Panc1 (cell line): ENCODE measurements at regions not wholly inside any gene's neighbourhood (a gene's known extent, or its start where the extent isn't known, plus 50 kb on each side); places are given as distances from the start of the nearest gene placed in this dataset.

Experiments used
- ATAC-seq: fragments of 200-7000 bp; cut with Tn5 transposase; 2 replicates; pipeline ENCODE4 v1.9.1; 2020; ENCODE audit warnings: mild to moderate bottlenecking, moderate library complexity
- BruUV-seq: library from RNA; stranded (reverse); fragments of 400-500 nt; replicated peaks from 2 replicates; lab custom pipeline; 2021; lab: Mats Ljungman, UMichigan
- CTCF ChIA-PET: fragments of 300-600 bp; sonication (Branson Sonifier 250); formaldehyde crosslinking; loops from one replicate; lab custom pipeline; 2022; ENCODE audit warnings: antibody characterized with exemption; lab: Charles Lee
- POLR2A ChIA-PET: fragments of 300-600 bp; sonication (Branson Sonifier 250); formaldehyde crosslinking; loops from one replicate; lab custom pipeline; 2022; ENCODE audit warnings: antibody characterized with exemption; lab: Charles Lee
- DNase-seq: peaks from one replicate; pipeline ENCODE4 v3.0.0-alpha.2; 2010; ENCODE audit warnings: low read depth, low spot score
- H3K27ac ChIP-seq: 2 replicates; pipeline ENCODE4 v1.5.1; 2011; ENCODE audit warnings: mild to moderate bottlenecking, low read length, inconsistent platforms
- H3K27me3 ChIP-seq: fragments of 200-500 bp; sonication (Bioruptor generic); 2 replicates; pipeline ENCODE4 v1.6.0; 2014; ENCODE audit warnings: low read length, inconsistent platforms; ENCODE audit not compliant: control insufficient read depth, insufficient read depth
- H3K36me3 ChIP-seq: fragments of 200-500 bp; sonication (Bioruptor generic); 2 replicates; pipeline ENCODE4 v1.5.1; 2014; ENCODE audit warnings: inconsistent platforms, mild to moderate bottlenecking, low read length, moderate library complexity; ENCODE audit not compliant: control insufficient read depth, insufficient read depth
- H3K4me1 ChIP-seq: 2 replicates; pipeline ENCODE4 v1.5.1; 2011; ENCODE audit warnings: inconsistent platforms, mild to moderate bottlenecking, low read length, moderate library complexity; ENCODE audit not compliant: control insufficient read depth, insufficient read depth
- H3K4me3 ChIP-seq, 2 experiments: 2 replicates each; pipeline ENCODE4 v1.5.1; 2011 to 2012; ENCODE audit warnings: low read depth in 2 of 2, low read length in 2 of 2, mild to moderate bottlenecking in 2 of 2, inconsistent platforms in 1 of 2, moderate library complexity in 1 of 2
- H3K9me3 ChIP-seq: fragments of 200-500 bp; sonication (Bioruptor generic); 2 replicates; pipeline ENCODE4 v1.5.1; 2014; ENCODE audit warnings: low read depth, mild to moderate bottlenecking, inconsistent platforms, low read length, moderate library complexity; ENCODE audit not compliant: control insufficient read depth, insufficient read depth
- POLR2AphosphoS5 ChIP-seq: IDR thresholded peaks from 2 replicates; pipeline ENCODE4 v1.6.1; 2012; ENCODE audit warnings: mild to moderate bottlenecking, low read depth, low read length, moderate library complexity
- SIN3A ChIP-seq: IDR thresholded peaks from 2 replicates; pipeline ENCODE4 v1.6.1; 2012; ENCODE audit warnings: low read depth, mild to moderate bottlenecking, low read length, moderate library complexity, borderline replicate concordance; ENCODE audit not compliant: insufficient read depth
- TCF7L2 ChIP-seq: IDR thresholded peaks from 2 replicates; pipeline ENCODE4 v1.6.1; 2011; ENCODE audit warnings: mild to moderate bottlenecking, low read depth, low read length, inconsistent platforms
- in situ Hi-C: cut with HindIII; loops from 2 replicates; pipeline ENCODE4 v1.10.0; 2016; ENCODE audit warnings: low sequenced_read_pairs, low pct_unique_long_range_greater_than_20kb
- intact Hi-C: fragments of 100-400 bp; cut with micrococcal nuclease; formaldehyde crosslinking; loops from one replicate; pipeline ENCODE4 v1.10.0; 2022; ENCODE audit not compliant: unreplicated experiment
- TF ChIP-seq, protein P1 (sequence below), 2 experiments: IDR thresholded peaks; 2 replicates each; pipeline ENCODE4 v1.6.1; 2011 to 2012; ENCODE audit warnings: low read depth in 2 of 2, control low read depth in 1 of 2, low read length in 1 of 2, mild to moderate bottlenecking in 1 of 2, moderate library complexity in 1 of 2; ENCODE audit not compliant: insufficient read depth in 1 of 2
- TF ChIP-seq, protein P2 (sequence below): fragments of 450-650 bp; IDR thresholded peaks from 2 replicates; pipeline ENCODE4 v1.5.1; 2017; ENCODE audit warnings: mild to moderate bottlenecking

DNA sequence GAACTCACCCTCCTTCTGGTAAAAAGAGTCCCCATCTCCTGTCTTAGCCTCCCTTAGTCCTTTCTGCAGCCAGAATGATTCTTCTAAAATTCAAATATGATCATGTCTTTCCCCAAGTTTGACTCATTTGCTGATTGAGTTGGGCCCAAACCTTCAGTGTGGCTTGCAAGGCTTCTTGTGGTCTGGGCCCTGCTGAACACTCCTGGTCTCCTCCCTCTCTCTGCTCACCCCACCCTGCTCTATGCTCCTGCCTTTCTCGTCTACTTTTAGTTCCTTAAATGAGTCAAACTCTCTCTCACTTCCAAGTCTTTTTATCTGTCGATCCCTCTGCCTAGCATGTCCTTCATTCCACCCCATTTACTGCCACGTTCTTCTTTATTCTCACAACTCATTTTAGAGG lies 72.6 kb downstream of the CCR1 start:
- ATAC-seq = no peak
- Histone ChIP-seq H3K4me3 (no peak overlapping the region), H3K27me3 (no peaks in the 10 kb centered on the region), H3K9me3 (no peaks in the 10 kb centered on the region), H3K4me1 (no peaks in the 10 kb centered on the region), H3K36me3 (no peaks in the 10 kb centered on the region), H3K27ac (no peak overlapping the region)
- ChIA-PET CTCF (no interaction called here), POLR2A (no interaction called here)
- DNase-seq = no peak
- TF ChIP-seq SIN3A = no peak
- TF ChIP-seq, protein P1, sequence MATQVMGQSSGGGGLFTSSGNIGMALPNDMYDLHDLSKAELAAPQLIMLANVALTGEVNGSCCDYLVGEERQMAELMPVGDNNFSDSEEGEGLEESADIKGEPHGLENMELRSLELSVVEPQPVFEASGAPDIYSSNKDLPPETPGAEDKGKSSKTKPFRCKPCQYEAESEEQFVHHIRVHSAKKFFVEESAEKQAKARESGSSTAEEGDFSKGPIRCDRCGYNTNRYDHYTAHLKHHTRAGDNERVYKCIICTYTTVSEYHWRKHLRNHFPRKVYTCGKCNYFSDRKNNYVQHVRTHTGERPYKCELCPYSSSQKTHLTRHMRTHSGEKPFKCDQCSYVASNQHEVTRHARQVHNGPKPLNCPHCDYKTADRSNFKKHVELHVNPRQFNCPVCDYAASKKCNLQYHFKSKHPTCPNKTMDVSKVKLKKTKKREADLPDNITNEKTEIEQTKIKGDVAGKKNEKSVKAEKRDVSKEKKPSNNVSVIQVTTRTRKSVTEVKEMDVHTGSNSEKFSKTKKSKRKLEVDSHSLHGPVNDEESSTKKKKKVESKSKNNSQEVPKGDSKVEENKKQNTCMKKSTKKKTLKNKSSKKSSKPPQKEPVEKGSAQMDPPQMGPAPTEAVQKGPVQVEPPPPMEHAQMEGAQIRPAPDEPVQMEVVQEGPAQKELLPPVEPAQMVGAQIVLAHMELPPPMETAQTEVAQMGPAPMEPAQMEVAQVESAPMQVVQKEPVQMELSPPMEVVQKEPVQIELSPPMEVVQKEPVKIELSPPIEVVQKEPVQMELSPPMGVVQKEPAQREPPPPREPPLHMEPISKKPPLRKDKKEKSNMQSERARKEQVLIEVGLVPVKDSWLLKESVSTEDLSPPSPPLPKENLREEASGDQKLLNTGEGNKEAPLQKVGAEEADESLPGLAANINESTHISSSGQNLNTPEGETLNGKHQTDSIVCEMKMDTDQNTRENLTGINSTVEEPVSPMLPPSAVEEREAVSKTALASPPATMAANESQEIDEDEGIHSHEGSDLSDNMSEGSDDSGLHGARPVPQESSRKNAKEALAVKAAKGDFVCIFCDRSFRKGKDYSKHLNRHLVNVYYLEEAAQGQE (IDR thresholded peaks at IDR 0.05; ENCODE audit: insufficient read depth in 1 of 2, low read depth in 2 of 2, low read length in 1 of 2) = no peak
- no peak for TF ChIP-seq TCF7L2
- no peak for TF ChIP-seq POLR2AphosphoS5
- TF ChIP-seq, protein P2, sequence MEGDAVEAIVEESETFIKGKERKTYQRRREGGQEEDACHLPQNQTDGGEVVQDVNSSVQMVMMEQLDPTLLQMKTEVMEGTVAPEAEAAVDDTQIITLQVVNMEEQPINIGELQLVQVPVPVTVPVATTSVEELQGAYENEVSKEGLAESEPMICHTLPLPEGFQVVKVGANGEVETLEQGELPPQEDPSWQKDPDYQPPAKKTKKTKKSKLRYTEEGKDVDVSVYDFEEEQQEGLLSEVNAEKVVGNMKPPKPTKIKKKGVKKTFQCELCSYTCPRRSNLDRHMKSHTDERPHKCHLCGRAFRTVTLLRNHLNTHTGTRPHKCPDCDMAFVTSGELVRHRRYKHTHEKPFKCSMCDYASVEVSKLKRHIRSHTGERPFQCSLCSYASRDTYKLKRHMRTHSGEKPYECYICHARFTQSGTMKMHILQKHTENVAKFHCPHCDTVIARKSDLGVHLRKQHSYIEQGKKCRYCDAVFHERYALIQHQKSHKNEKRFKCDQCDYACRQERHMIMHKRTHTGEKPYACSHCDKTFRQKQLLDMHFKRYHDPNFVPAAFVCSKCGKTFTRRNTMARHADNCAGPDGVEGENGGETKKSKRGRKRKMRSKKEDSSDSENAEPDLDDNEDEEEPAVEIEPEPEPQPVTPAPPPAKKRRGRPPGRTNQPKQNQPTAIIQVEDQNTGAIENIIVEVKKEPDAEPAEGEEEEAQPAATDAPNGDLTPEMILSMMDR = no peak
- in situ Hi-C loops (no loop called here), intact Hi-C loops (no loop called here)
- no TSS peak for BruUV-seq

- intact Hi-C loops = no loop called here
- in situ Hi-C loops = no loop called here
- H3K4me1 ChIP-seq = no peaks in the 10 kb centered on the region
- CTCF ChIA-PET = no interaction called here
- BruUV-seq = no TSS peak
- no peak for ATAC-seq
- TF ChIP-seq, protein P1 (IDR thresholded peaks at IDR 0.05; ENCODE audit: insufficient read depth in 1 of 2, low read depth in 2 of 2, low read length in 1 of 2) = no peak
- TF ChIP-seq POLR2AphosphoS5 = no peak
- H3K27ac ChIP-seq = no peak overlapping the region
- POLR2A ChIA-PET = no interaction called here
- H3K9me3 ChIP-seq = no peaks in the 10 kb centered on the region
- no peak for DNase-seq
- no peaks in the 10 kb centered on the region for H3K36me3 ChIP-seq
- no peaks in the 10 kb centered on the region for H3K27me3 ChIP-seq
- H3K4me3 ChIP-seq = no peak overlapping the region
These were observed 74.8 kb downstream of the CCR1 start for GRCh38 chr3:46133285-46133684.
